ENCODE measurements at regions not wholly inside any gene's neighbourhood (a gene's known extent, or its start where the extent isn't known, plus 50 kb on each side); places are given as distances from the start of the nearest gene placed in this dataset.

- no peak for TF ChIP-seq REXO4 (CRISPR knock-in tag; IDR thresholded peaks at IDR 0.05; ENCODE audit: borderline replicate concordance)
- TF ChIP-seq ZNF407 (CRISPR knock-in tag; IDR thresholded peaks at IDR 0.05; ENCODE audit: not compliant biosample characterization) = no peak
- no peak for TF ChIP-seq SAFB2 (CRISPR knock-in tag; IDR thresholded peaks at IDR 0.05; ENCODE audit: borderline replicate concordance, low read depth)
- TF ChIP-seq XRCC5 (optimal IDR thresholded peaks at IDR 0.05; ENCODE audit: low read length) = no peak
- TF ChIP-seq MLLT10 (CRISPR knock-in tag; IDR thresholded peaks at IDR 0.05) = no peak
- no peak for TF ChIP-seq ZNF124 (CRISPR knock-in tag; IDR thresholded peaks at IDR 0.05)
These were observed 563.8 kb downstream of the TBL1XR1 start (continued) for GRCh38 chr3:176633511-176633910.
